NCI-H1105 treated with DMSO at 0.1 percent for 48 hours (cell line): ENCODE measurements at regions not wholly inside any gene's neighbourhood (a gene's known extent, or its start where the extent isn't known, plus 50 kb on each side); places are given as distances from the start of the nearest gene placed in this dataset.

Experiments used
- DNase-seq: peaks from one replicate; lab custom pipeline; 2025; lab: John Stamatoyannopoulos, UW

GRCh38 chr10:9636216-9636615, 1381.5 kb upstream of the CELF2 start:
- DNase-seq = no peak

- DNase-seq = no peak
Observed at GRCh38 chr10:9643782-9644181, 1373.9 kb upstream of the CELF2 start.

- no peak for DNase-seq
Observed at GRCh38 chr10:9645404-9645803, 1372.3 kb upstream of the CELF2 start.

GRCh38 chr10:9645928-9646600, 1371.6 kb upstream of the CELF2 start:
- DNase-seq = no peak

- DNase-seq = no peak
Observed at GRCh38 chr10:9654261-9654660, 1363.4 kb upstream of the CELF2 start.

- DNase-seq = no peak
Observed at GRCh38 chr10:9656386-9656785, 1361.3 kb upstream of the CELF2 start.

GRCh38 chr10:9656996-9657395, 1360.7 kb upstream of the CELF2 start:
- no peak for DNase-seq

GRCh38 chr10:9657530-9657929, 1360.1 kb upstream of the CELF2 start:
- no peak for DNase-seq

- no peak for DNase-seq
Observed at GRCh38 chr10:9668411-9668810, 1349.3 kb upstream of the CELF2 start.

- no peak for DNase-seq
Observed at GRCh38 chr10:9670911-9671310, 1346.8 kb upstream of the CELF2 start.

GRCh38 chr10:9681655-9682054, 1336.0 kb upstream of the CELF2 start:
- DNase-seq = no peak

GRCh38 chr10:9682802-9683201, 1334.9 kb upstream of the CELF2 start:
- no peak for DNase-seq

- DNase-seq = no peak
Observed at GRCh38 chr10:9684186-9684585, 1333.5 kb upstream of the CELF2 start.

- DNase-seq = no peak
Observed at GRCh38 chr10:9685596-9685995, 1332.1 kb upstream of the CELF2 start.

- DNase-seq = no peak
Observed at GRCh38 chr10:9688711-9689110, 1329.0 kb upstream of the CELF2 start.

- no peak for DNase-seq
Observed at GRCh38 chr10:9707216-9707615, 1310.5 kb upstream of the CELF2 start.

- no peak for DNase-seq
Observed at GRCh38 chr10:9709849-9710248, 1307.8 kb upstream of the CELF2 start.

- no peak for DNase-seq
Observed at GRCh38 chr10:9712393-9712792, 1305.3 kb upstream of the CELF2 start.

GRCh38 chr10:9719246-9719645, 1298.4 kb upstream of the CELF2 start:
- DNase-seq = no peak

GRCh38 chr10:9733766-9734165, 1283.9 kb upstream of the CELF2 start:
- no peak for DNase-seq

GRCh38 chr10:9734218-9734617, 1283.5 kb upstream of the CELF2 start:
- DNase-seq = no peak

GRCh38 chr10:9735731-9736130, 1281.9 kb upstream of the CELF2 start:
- DNase-seq = no peak

GRCh38 chr10:9743639-9744038, 1274.0 kb upstream of the CELF2 start:
- no peak for DNase-seq

GRCh38 chr10:9745158-9745557, 1272.5 kb upstream of the CELF2 start:
- no peak for DNase-seq

- no peak for DNase-seq
Observed at GRCh38 chr10:9757176-9757575, 1260.5 kb upstream of the CELF2 start.
